Neural crest cell (in vitro differentiated cells): ENCODE measurements at regions not wholly inside any gene's neighbourhood (a gene's known extent, or its start where the extent isn't known, plus 50 kb on each side); places are given as distances from the start of the nearest gene placed in this dataset.

Experiments used
- DNase-seq: peaks from one replicate; pipeline ENCODE4 v3.0.0; 2021; ENCODE audit warnings: low read depth, mixed read lengths, low spot score
- H3K27ac Mint-ChIP-seq: one replicate; pipeline ENCODE4 v1.8.0; 2021; ENCODE audit warnings: mild to moderate bottlenecking, mixed read lengths; ENCODE audit not compliant: unreplicated experiment
- H3K27me3 Mint-ChIP-seq: 2 replicates; pipeline ENCODE4 v1.8.0; 2021; ENCODE audit warnings: low read depth, mild to moderate bottlenecking, mixed read lengths
- H3K36me3 Mint-ChIP-seq: 2 replicates; pipeline ENCODE4 v1.8.0; 2021; ENCODE audit warnings: low read depth, mild to moderate bottlenecking, mixed read lengths
- H3K4me1 Mint-ChIP-seq: 2 replicates; pipeline ENCODE4 v1.8.0; 2021; ENCODE audit warnings: mixed read lengths
- H3K4me3 Mint-ChIP-seq: one replicate; pipeline ENCODE4 v1.8.0; 2021; ENCODE audit warnings: mild to moderate bottlenecking, mixed read lengths
- H3K9me3 Mint-ChIP-seq: 2 replicates; pipeline ENCODE4 v1.8.0; 2021; ENCODE audit warnings: mixed read lengths
- TF ChIP-seq, protein P1 (sequence below): fragments of 200-600 bp; sonication (generic); conservative IDR thresholded peaks from 2 replicates; pipeline ENCODE4 v1.5.0; 2021; ENCODE audit warnings: antibody characterized with exemption, mild to moderate bottlenecking

GRCh38 chr12:107402041-107403022, 283.3 kb upstream of the PWP1 start:
- Mint-ChIP-seq H3K36me3 (no peaks in the 10 kb centered on the region), H3K27me3 (no peaks in the 10 kb centered on the region), H3K27ac (peak overlapping the region; percentile 30), H3K4me3 (no peak overlapping the region), H3K4me1 (peaks cover 37% of the 10 kb centered on the region), H3K9me3 (no peaks in the 10 kb centered on the region)
- DNase-seq, result peak; percentile 42
- TF ChIP-seq, protein P1, sequence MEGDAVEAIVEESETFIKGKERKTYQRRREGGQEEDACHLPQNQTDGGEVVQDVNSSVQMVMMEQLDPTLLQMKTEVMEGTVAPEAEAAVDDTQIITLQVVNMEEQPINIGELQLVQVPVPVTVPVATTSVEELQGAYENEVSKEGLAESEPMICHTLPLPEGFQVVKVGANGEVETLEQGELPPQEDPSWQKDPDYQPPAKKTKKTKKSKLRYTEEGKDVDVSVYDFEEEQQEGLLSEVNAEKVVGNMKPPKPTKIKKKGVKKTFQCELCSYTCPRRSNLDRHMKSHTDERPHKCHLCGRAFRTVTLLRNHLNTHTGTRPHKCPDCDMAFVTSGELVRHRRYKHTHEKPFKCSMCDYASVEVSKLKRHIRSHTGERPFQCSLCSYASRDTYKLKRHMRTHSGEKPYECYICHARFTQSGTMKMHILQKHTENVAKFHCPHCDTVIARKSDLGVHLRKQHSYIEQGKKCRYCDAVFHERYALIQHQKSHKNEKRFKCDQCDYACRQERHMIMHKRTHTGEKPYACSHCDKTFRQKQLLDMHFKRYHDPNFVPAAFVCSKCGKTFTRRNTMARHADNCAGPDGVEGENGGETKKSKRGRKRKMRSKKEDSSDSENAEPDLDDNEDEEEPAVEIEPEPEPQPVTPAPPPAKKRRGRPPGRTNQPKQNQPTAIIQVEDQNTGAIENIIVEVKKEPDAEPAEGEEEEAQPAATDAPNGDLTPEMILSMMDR, result peak; percentile 71

DNA sequence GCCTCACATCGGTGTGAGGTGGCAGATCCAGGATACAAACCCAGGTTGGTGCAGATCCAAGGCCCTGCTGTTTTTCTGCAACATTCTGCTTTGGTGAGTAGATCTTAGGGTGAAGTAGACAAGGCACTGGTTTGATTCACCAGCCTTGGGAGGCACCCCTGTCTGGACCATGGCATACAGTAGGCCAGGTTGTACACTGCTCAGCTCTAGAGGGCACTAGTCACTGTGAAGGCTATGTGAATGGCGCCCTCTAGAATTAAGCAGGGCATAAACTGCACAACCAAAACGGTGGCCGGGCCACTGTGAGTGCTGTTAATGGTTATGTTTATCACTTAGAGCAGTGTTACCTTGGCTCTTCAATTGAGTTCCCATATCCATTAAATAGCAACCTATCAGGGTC, 280.6 kb upstream of the PWP1 start:
- TF ChIP-seq, protein P1, result peak; percentile 38
- Mint-ChIP-seq H3K27me3 (peaks cover 2% of the 10 kb centered on the region), H3K27ac (no peak overlapping the region), H3K9me3 (no peaks in the 10 kb centered on the region), H3K4me1 (peaks cover 13% of the 10 kb centered on the region), H3K4me3 (no peak overlapping the region), H3K36me3 (no peaks in the 10 kb centered on the region)
- no peak for DNase-seq

GRCh38 chr12:107405436-107405835, 280.2 kb upstream of the PWP1 start:
- no peak for DNase-seq
- TF ChIP-seq, protein P1, result no peak
- Mint-ChIP-seq H3K36me3 (no peaks in the 10 kb centered on the region), H3K4me1 (peaks cover 11% of the 10 kb centered on the region), H3K9me3 (no peaks in the 10 kb centered on the region), H3K27me3 (peaks cover 2% of the 10 kb centered on the region), H3K4me3 (no peak overlapping the region), H3K27ac (no peak overlapping the region)

GRCh38 chr12:107406932-107407331, 278.7 kb upstream of the PWP1 start:
- Mint-ChIP-seq H3K27me3 (peaks cover 2% of the 10 kb centered on the region), H3K4me1 (peaks cover 5% of the 10 kb centered on the region), H3K9me3 (no peaks in the 10 kb centered on the region), H3K27ac (no peak overlapping the region), H3K4me3 (no peak overlapping the region), H3K36me3 (no peaks in the 10 kb centered on the region)
- TF ChIP-seq, protein P1, result no peak
- DNase-seq, result no peak

GRCh38 chr12:107411792-107412535, 273.6 kb upstream of the PWP1 start:
- H3K27me3 Mint-ChIP-seq, result peaks cover 7% of the 10 kb centered on the region
- no peaks in the 10 kb centered on the region for H3K36me3 Mint-ChIP-seq
- no peaks in the 10 kb centered on the region for H3K9me3 Mint-ChIP-seq
- H3K27ac Mint-ChIP-seq, result no peak overlapping the region
- TF ChIP-seq, protein P1, result no peak
- DNase-seq, result no peak
- no peaks in the 10 kb centered on the region for H3K4me1 Mint-ChIP-seq
- no peak overlapping the region for H3K4me3 Mint-ChIP-seq
